Upper lobe of left lung (tissue), 6 donors: ENCODE measurements at regions not wholly inside any gene's neighbourhood (a gene's known extent, or its start where the extent isn't known, plus 50 kb on each side); places are given as distances from the start of the nearest gene placed in this dataset.

Experiments used
- ATAC-seq, 2 donors: fragments of 200-7000 bp; cut with Tn5 transposase; one replicate each; pipeline ENCODE4 v1.9.1; 2022; ENCODE audit warnings: mild to moderate bottlenecking in 2 of 2, moderate library complexity in 2 of 2; ENCODE audit not compliant: low FRiP score in 2 of 2
- DNase-seq, 2 donors: peaks; one replicate each; pipeline ENCODE4 v3.0.0-alpha.2; 2019 to 2020
- H3K27ac ChIP-seq, 4 donors: fragments of 200-600 bp; sonication (generic); one replicate each; pipeline ENCODE4 v1.5.1; 2016 to 2019
- H3K27me3 ChIP-seq, 4 donors: fragments of 200-600 bp; sonication (generic); one replicate each; pipeline ENCODE4 v1.5.1; 2017 to 2019
- H3K36me3 ChIP-seq, 4 donors: fragments of 200-600 bp; sonication (generic); one replicate each; pipeline ENCODE4 v1.5.1; 2016 to 2019
- H3K4me1 ChIP-seq, 4 donors: fragments of 200-600 bp; sonication (generic); one replicate each; pipeline ENCODE4 v1.5.1; 2018 to 2019
- H3K4me3 ChIP-seq, 4 donors: fragments of 200-600 bp; sonication (generic); one replicate each; pipeline ENCODE4 v1.5.1; 2017 to 2019; ENCODE audit warnings: mild to moderate bottlenecking in 2 of 4, moderate library complexity in 1 of 4
- H3K9me3 ChIP-seq, 4 donors: fragments of 200-600 bp; sonication (generic); one replicate each; pipeline ENCODE4 v1.5.1; 2018 to 2019
- EP300 ChIP-seq, 4 donors: sonication (generic); formaldehyde crosslinking; IDR thresholded peaks; one replicate each; pipeline ENCODE4 v1.5.1; 2017; ENCODE audit warnings: antibody characterized with exemption in 4 of 4, control low read depth in 2 of 4
- POLR2A ChIP-seq, 4 donors: fragments of 450-650 bp; IDR thresholded peaks; one replicate each; pipeline ENCODE4 v1.5.1; 2016 to 2017; ENCODE audit warnings: antibody characterized with exemption in 4 of 4, mild to moderate bottlenecking in 2 of 4
- POLR2AphosphoS5 ChIP-seq, 2 donors: sonication (generic); formaldehyde crosslinking; IDR thresholded peaks; one replicate each; pipeline ENCODE4 v1.5.1; 2017; ENCODE audit warnings: antibody characterized with exemption in 2 of 2
- WGBS, 2 donors: methylation state at CpG; one replicate each; pipeline ENCODE4 v1.1.5; 2017 to 2018; 5-methylcytosine and 5-hydroxymethylcytosine counted together
- TF ChIP-seq, protein P1 (sequence below), 6 experiments: fragments of 450-650 bp in 4 of 6; fragments of 200-600 bp in 2 of 6; sonication (generic) in 2 of 6; IDR thresholded peaks; one replicate each; pipeline ENCODE4 v1.5.1; 2016 to 2019; ENCODE audit warnings: antibody characterized with exemption in 6 of 6
- donor health status: DM: no; HTN: no; CAD: no; lungs with moderate emphysema.
- donor health status: DM: no; HTN: yes; CAD: no; lungs with severe emphysema.

GRCh38 chr19:23531976-23532375 is 136.7 kb upstream of the ZNF91 start:
- Histone ChIP-seq H3K27me3 (no peaks in the 10 kb centered on the region), H3K27ac (no peak overlapping the region), H3K4me1 (no peaks in the 10 kb centered on the region), H3K36me3 (no peaks in the 10 kb centered on the region), H3K9me3 (peaks cover 0 to 32% (median 6%) of the 10 kb centered on the region in 4 donors), H3K4me3 (no peak overlapping the region)
- ATAC-seq, result no peak
- 91 to 92% methylated on average over 1 of the region's 1 CpG for WGBS, 2 donors
- TF ChIP-seq EP300 (IDR thresholded peaks at IDR 0.05), result no peak
- no peak for TF ChIP-seq POLR2A (IDR thresholded peaks at IDR 0.05)
- no peak for TF ChIP-seq POLR2AphosphoS5 (IDR thresholded peaks at IDR 0.05)
- TF ChIP-seq, protein P1, sequence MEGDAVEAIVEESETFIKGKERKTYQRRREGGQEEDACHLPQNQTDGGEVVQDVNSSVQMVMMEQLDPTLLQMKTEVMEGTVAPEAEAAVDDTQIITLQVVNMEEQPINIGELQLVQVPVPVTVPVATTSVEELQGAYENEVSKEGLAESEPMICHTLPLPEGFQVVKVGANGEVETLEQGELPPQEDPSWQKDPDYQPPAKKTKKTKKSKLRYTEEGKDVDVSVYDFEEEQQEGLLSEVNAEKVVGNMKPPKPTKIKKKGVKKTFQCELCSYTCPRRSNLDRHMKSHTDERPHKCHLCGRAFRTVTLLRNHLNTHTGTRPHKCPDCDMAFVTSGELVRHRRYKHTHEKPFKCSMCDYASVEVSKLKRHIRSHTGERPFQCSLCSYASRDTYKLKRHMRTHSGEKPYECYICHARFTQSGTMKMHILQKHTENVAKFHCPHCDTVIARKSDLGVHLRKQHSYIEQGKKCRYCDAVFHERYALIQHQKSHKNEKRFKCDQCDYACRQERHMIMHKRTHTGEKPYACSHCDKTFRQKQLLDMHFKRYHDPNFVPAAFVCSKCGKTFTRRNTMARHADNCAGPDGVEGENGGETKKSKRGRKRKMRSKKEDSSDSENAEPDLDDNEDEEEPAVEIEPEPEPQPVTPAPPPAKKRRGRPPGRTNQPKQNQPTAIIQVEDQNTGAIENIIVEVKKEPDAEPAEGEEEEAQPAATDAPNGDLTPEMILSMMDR (IDR thresholded peaks at IDR 0.05), result no peak
- no peak for DNase-seq

- Histone ChIP-seq H3K27me3 (no peaks in the 10 kb centered on the region), H3K4me3 (no peak overlapping the region), H3K36me3 (no peaks in the 10 kb centered on the region), H3K27ac (no peak overlapping the region), H3K9me3 (peaks cover 0 to 32% (median 6%) of the 10 kb centered on the region in 4 donors), H3K4me1 (no peaks in the 10 kb centered on the region)
- DNase-seq (no peak), ATAC-seq (no peak)
- TF ChIP-seq POLR2AphosphoS5 (IDR thresholded peaks at IDR 0.05) (no peak), EP300 (IDR thresholded peaks at IDR 0.05) (no peak), POLR2A (IDR thresholded peaks at IDR 0.05) (no peak)
- TF ChIP-seq, protein P1 (IDR thresholded peaks at IDR 0.05), result no peak
- WGBS, 2 donors, result 79 to 81% methylated on average over 2 of the region's 2 CpGs
These were observed 136.0 kb upstream of the ZNF91 start for GRCh38 chr19:23531231-23531790.

- Histone ChIP-seq H3K27ac (no peak overlapping the region), H3K4me3 (no peak overlapping the region), H3K36me3 (no peaks in the 10 kb centered on the region), H3K4me1 (no peaks in the 10 kb centered on the region), H3K27me3 (no peaks in the 10 kb centered on the region), H3K9me3 (peaks cover 0 to 18% (median 5%) of the 10 kb centered on the region in 4 donors)
- no peak for ATAC-seq
- no peak for DNase-seq
- TF ChIP-seq, protein P1 (IDR thresholded peaks at IDR 0.05), result no peak
- TF ChIP-seq EP300 (IDR thresholded peaks at IDR 0.05) (no peak), POLR2AphosphoS5 (IDR thresholded peaks at IDR 0.05) (no peak), POLR2A (IDR thresholded peaks at IDR 0.05) (no peak)
These were observed 133.1 kb upstream of the ZNF91 start for GRCh38 chr19:23528376-23528775.

DNA sequence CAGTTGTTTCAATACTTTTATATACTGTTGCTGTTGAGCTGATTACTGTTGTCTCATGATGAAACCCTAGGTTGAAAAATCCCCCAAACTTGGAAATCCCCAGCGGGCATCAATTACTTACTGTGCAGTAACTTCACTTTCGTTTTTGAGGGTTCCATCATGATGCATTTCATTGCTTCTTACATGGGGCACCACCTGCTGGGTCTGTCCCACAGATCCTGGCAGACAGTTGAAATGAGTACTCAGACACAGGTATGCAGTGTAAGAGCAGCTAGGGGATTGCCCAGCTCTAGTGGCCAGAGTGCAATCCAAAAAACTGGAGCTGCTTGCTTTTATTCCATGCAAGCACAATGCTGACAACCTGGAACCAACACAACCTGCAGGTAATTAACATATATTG is 132.5 kb upstream of the ZNF91 start:
- Histone ChIP-seq H3K4me1 (no peaks in the 10 kb centered on the region), H3K4me3 (no peak overlapping the region), H3K27ac (no peak overlapping the region), H3K36me3 (no peaks in the 10 kb centered on the region), H3K9me3 (peaks cover 0 to 13% (median 3%) of the 10 kb centered on the region in 4 donors), H3K27me3 (no peaks in the 10 kb centered on the region)
- 66 to 78% methylated on average over 2 of the region's 2 CpGs for WGBS, 2 donors
- TF ChIP-seq, protein P1 (IDR thresholded peaks at IDR 0.05), result no peak
- TF ChIP-seq POLR2AphosphoS5 (IDR thresholded peaks at IDR 0.05), result no peak
- no peak for TF ChIP-seq EP300 (IDR thresholded peaks at IDR 0.05)
- TF ChIP-seq POLR2A (IDR thresholded peaks at IDR 0.05), result no peak
- ATAC-seq (no peak), DNase-seq (no peak)

GRCh38 chr19:23526302-23526701 is 131.0 kb upstream of the ZNF91 start:
- ATAC-seq (no peak), DNase-seq (no peak)
- Histone ChIP-seq H3K27ac (no peak overlapping the region), H3K4me1 (no peaks in the 10 kb centered on the region), H3K4me3 (no peak overlapping the region), H3K27me3 (no peaks in the 10 kb centered on the region), H3K36me3 (no peaks in the 10 kb centered on the region), H3K9me3 (peaks cover 0 to 13% (median 3%) of the 10 kb centered on the region in 4 donors)
- TF ChIP-seq POLR2AphosphoS5 (IDR thresholded peaks at IDR 0.05) (no peak), POLR2A (IDR thresholded peaks at IDR 0.05) (no peak), EP300 (IDR thresholded peaks at IDR 0.05) (no peak)
- TF ChIP-seq, protein P1 (IDR thresholded peaks at IDR 0.05), result no peak
- WGBS, 2 donors, result 75 to 76% methylated on average over 4 of the region's 4 CpGs
